H1 (cell line): ENCODE measurements at regions not wholly inside any gene's neighbourhood (a gene's known extent, or its start where the extent isn't known, plus 50 kb on each side); places are given as distances from the start of the nearest gene placed in this dataset.

Source experiments
- CBX5 ChIP-seq: fragments of 300-800, 300-1000 bp; sonication (generic); IDR thresholded peaks from 2 replicates; pipeline ENCODE4 v1.7.1; 2016; ENCODE audit warnings: antibody characterized with exemption, low read length, low read depth
- CHD2 ChIP-seq: IDR thresholded peaks from 2 replicates; pipeline ENCODE4 v1.6.1; 2012; ENCODE audit warnings: low read length, improper control_type of control experiment
- EZH2 ChIP-seq: fragments of 200-600 bp; sonication (generic); IDR thresholded peaks from 2 replicates; pipeline ENCODE4 v1.7.1; 2012; ENCODE audit warnings: low read depth, mild to moderate bottlenecking, moderate library complexity, low read length, inconsistent platforms; ENCODE audit not compliant: severe bottlenecking
- GTF2F1 ChIP-seq: IDR thresholded peaks from 2 replicates; pipeline ENCODE4 v1.6.1; 2012; ENCODE audit warnings: low read depth, low read length, improper control_type of control experiment, borderline replicate concordance
- HDAC6 ChIP-seq: IDR thresholded peaks from one replicate; pipeline ENCODE4 v1.7.1; 2012; ENCODE audit warnings: low read depth, mild to moderate bottlenecking, inconsistent platforms, low read length, moderate library complexity
- SIN3A ChIP-seq, 2 experiments: IDR thresholded peaks in 1 of 2; conservative IDR thresholded peaks in 1 of 2; 2 replicates each; pipeline ENCODE4 v1.6.1; 2011 to 2012; ENCODE audit warnings: low read length in 2 of 2, improper control_type of control experiment in 1 of 2, low read depth in 1 of 2, mild to moderate bottlenecking in 1 of 2
- TBP ChIP-seq: IDR thresholded peaks from 2 replicates; pipeline ENCODE4 v1.6.1; 2011; ENCODE audit warnings: low read depth, low read length, improper control_type of control experiment
- USF2 ChIP-seq: IDR thresholded peaks from 2 replicates; pipeline ENCODE4 v1.6.1; 2011; ENCODE audit warnings: low read length, improper control_type of control experiment

- TF ChIP-seq TBP: no peak
- TF ChIP-seq CHD2: no peak
- TF ChIP-seq EZH2: no peak
- no peak for TF ChIP-seq GTF2F1
- no peak for TF ChIP-seq HDAC6
- TF ChIP-seq SIN3A (conservative IDR thresholded peaks at IDR 0.05 in 1 of 2, IDR thresholded peaks at IDR 0.05 in 1 of 2; ENCODE audit: low read depth in 1 of 2, low read length in 2 of 2): no peak
- no peak for TF ChIP-seq USF2
- TF ChIP-seq CBX5: no peak
These were observed 89.8 kb upstream of the ACKR3 start for GRCh38 chr2:236479814-236480213.
